Stimulated activated memory B cell treated with anti-CD40 and anti-IgM and Interleukin-4, amounts not matched to agents 10 μg/mL and 1 μg/mL and 100 μg/mL, for 72 hours (primary cell): ENCODE measurements at regions not wholly inside any gene's neighbourhood (a gene's known extent, or its start where the extent isn't known, plus 50 kb on each side); places are given as distances from the start of the nearest gene placed in this dataset.

Experiments used
- ATAC-seq: fragments of 150-1000 bp; cut with Tn5 transposase; 2 replicates; pipeline ENCODE4 v1.10.0; 2021
- H3K27ac Mint-ChIP-seq: one replicate; pipeline ENCODE4 v1.8.0; 2022; ENCODE audit warnings: mild to moderate bottlenecking, mixed read lengths
- H3K27me3 Mint-ChIP-seq: one replicate; pipeline ENCODE4 v1.8.0; 2022; ENCODE audit warnings: mixed read lengths
- H3K36me3 Mint-ChIP-seq: one replicate; pipeline ENCODE4 v1.8.0; 2022; ENCODE audit warnings: mixed read lengths
- H3K4me1 Mint-ChIP-seq: one replicate; pipeline ENCODE4 v1.8.0; 2022; ENCODE audit warnings: mixed read lengths
- H3K4me3 Mint-ChIP-seq: one replicate; pipeline ENCODE4 v1.8.0; 2022; ENCODE audit warnings: mild to moderate bottlenecking, moderate library complexity, mixed read lengths
- H3K9me3 Mint-ChIP-seq: one replicate; pipeline ENCODE4 v1.8.0; 2022; ENCODE audit warnings: mixed read lengths

- H3K9me3 Mint-ChIP-seq: no peaks in the 10 kb centered on the region
- no peak for ATAC-seq
- H3K36me3 Mint-ChIP-seq: no peaks in the 10 kb centered on the region
- H3K4me1 Mint-ChIP-seq: no peaks in the 10 kb centered on the region
- no peaks in the 10 kb centered on the region for H3K27me3 Mint-ChIP-seq
- H3K27ac Mint-ChIP-seq: no peak overlapping the region
- no peak overlapping the region for H3K4me3 Mint-ChIP-seq
Measured at GRCh38 chr6:119620846-119621555, 271.4 kb upstream of the MAN1A1 start.

GRCh38 chr6:119614138-119614537 lies 264.6 kb upstream of the MAN1A1 start:
- no peak overlapping the region for H3K27ac Mint-ChIP-seq
- no peaks in the 10 kb centered on the region for H3K27me3 Mint-ChIP-seq
- H3K4me3 Mint-ChIP-seq: no peak overlapping the region
- peaks cover 12% of the 10 kb centered on the region for H3K4me1 Mint-ChIP-seq
- no peaks in the 10 kb centered on the region for H3K9me3 Mint-ChIP-seq
- H3K36me3 Mint-ChIP-seq: no peaks in the 10 kb centered on the region
- peak; percentile 42 for ATAC-seq

- peaks cover 12% of the 10 kb centered on the region for H3K4me1 Mint-ChIP-seq
- no peaks in the 10 kb centered on the region for H3K9me3 Mint-ChIP-seq
- H3K4me3 Mint-ChIP-seq: no peak overlapping the region
- no peaks in the 10 kb centered on the region for H3K36me3 Mint-ChIP-seq
- no peaks in the 10 kb centered on the region for H3K27me3 Mint-ChIP-seq
- no peak for ATAC-seq
- H3K27ac Mint-ChIP-seq: no peak overlapping the region
Measured at GRCh38 chr6:119612911-119613381, 263.4 kb upstream of the MAN1A1 start.

- no peak for ATAC-seq
- Mint-ChIP-seq H3K36me3 (no peaks in the 10 kb centered on the region), H3K4me3 (no peak overlapping the region), H3K27me3 (no peaks in the 10 kb centered on the region), H3K27ac (no peak overlapping the region), H3K9me3 (no peaks in the 10 kb centered on the region), H3K4me1 (peaks cover 12% of the 10 kb centered on the region)
Measured at GRCh38 chr6:119612176-119612891, 262.8 kb upstream of the MAN1A1 start.

DNA sequence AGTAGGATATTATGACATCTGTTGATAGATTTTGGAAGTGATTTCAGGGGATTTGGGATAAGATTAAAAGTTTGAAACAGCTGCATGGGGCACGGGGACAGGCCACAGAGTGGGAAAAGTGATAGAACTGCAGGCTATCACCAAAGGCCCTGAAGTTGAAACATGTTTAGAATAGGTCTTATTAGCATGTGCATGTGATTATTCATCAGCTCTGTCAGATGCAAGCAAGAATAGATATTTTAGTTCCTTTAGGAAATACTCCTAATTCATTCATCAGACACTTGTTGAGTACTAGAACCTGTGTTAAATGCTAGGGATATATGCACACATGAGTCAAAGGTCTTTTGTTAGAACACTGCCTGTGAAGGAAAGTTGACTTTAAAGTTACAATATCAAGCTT lies 261.2 kb upstream of the MAN1A1 start:
- Mint-ChIP-seq H3K27me3 (no peaks in the 10 kb centered on the region), H3K4me3 (no peak overlapping the region), H3K27ac (no peak overlapping the region), H3K4me1 (peaks cover 12% of the 10 kb centered on the region), H3K9me3 (no peaks in the 10 kb centered on the region), H3K36me3 (no peaks in the 10 kb centered on the region)
- no peak for ATAC-seq

GRCh38 chr6:119610265-119610664 lies 260.7 kb upstream of the MAN1A1 start:
- no peak overlapping the region for H3K27ac Mint-ChIP-seq
- no peak overlapping the region for H3K4me3 Mint-ChIP-seq
- no peaks in the 10 kb centered on the region for H3K9me3 Mint-ChIP-seq
- H3K36me3 Mint-ChIP-seq: no peaks in the 10 kb centered on the region
- H3K27me3 Mint-ChIP-seq: no peaks in the 10 kb centered on the region
- ATAC-seq: no peak
- H3K4me1 Mint-ChIP-seq: peaks cover 12% of the 10 kb centered on the region

DNA sequence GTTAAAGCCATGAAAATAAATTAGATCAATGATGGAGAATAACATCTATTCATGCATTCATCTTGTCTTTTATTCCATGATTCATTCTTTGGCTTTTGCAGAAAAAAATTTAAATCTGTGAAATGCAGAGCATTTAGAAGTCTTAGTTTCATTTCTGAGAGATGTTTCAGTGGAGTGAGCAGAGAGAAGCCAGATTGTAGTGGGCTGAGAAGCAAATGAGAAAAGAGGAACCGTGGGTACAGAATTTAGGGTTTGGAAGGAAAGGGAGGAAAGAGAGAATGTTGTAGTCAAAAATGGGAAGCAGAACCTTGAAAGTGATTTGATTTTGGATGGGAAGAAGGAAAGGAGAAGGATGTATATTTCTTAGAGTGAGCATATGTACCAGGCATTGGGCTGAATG lies 260.3 kb upstream of the MAN1A1 start:
- no peak for ATAC-seq
- Mint-ChIP-seq H3K4me1 (peaks cover 12% of the 10 kb centered on the region), H3K27ac (no peak overlapping the region)

GRCh38 chr6:119608994-119609393 lies 259.4 kb upstream of the MAN1A1 start:
- Mint-ChIP-seq H3K36me3 (no peaks in the 10 kb centered on the region), H3K27ac (no peak overlapping the region), H3K4me1 (peaks cover 12% of the 10 kb centered on the region), H3K4me3 (no peak overlapping the region), H3K9me3 (no peaks in the 10 kb centered on the region), H3K27me3 (no peaks in the 10 kb centered on the region)
- no peak for ATAC-seq

More for the DNA sequence above, 260.3 kb upstream of the MAN1A1 start:
- no peaks in the 10 kb centered on the region for H3K27me3 Mint-ChIP-seq
- no peaks in the 10 kb centered on the region for H3K9me3 Mint-ChIP-seq
- no peak overlapping the region for H3K4me3 Mint-ChIP-seq
- H3K36me3 Mint-ChIP-seq: no peaks in the 10 kb centered on the region

DNA sequence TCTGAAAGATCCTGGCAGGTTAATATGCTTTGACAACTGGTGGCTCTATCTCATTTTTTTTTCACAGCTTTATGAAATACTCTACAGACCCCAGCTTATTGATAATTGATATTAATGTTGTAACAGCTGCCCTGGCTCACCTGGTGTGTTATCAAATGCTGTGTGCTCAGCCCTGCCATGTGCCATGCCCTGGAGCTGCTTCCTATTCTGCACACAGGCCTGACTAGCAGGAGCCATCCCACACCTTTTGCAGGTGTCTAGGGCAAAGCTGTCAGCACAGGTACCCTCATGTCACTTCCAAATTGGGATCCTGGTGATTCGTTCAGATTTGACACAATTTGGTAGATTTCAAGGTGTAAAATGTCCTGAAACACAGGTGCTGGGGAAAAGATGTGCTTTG lies 254.6 kb upstream of the MAN1A1 start:
- Mint-ChIP-seq H3K27me3 (no peaks in the 10 kb centered on the region), H3K4me3 (no peak overlapping the region), H3K27ac (no peak overlapping the region), H3K4me1 (no peaks in the 10 kb centered on the region), H3K9me3 (no peaks in the 10 kb centered on the region), H3K36me3 (no peaks in the 10 kb centered on the region)
- no peak for ATAC-seq

- Mint-ChIP-seq H3K9me3 (no peaks in the 10 kb centered on the region), H3K4me3 (no peak overlapping the region), H3K4me1 (no peaks in the 10 kb centered on the region), H3K27ac (no peak overlapping the region), H3K27me3 (no peaks in the 10 kb centered on the region), H3K36me3 (no peaks in the 10 kb centered on the region)
- ATAC-seq: no peak
Measured at GRCh38 chr6:119603501-119603900, 253.9 kb upstream of the MAN1A1 start.

GRCh38 chr6:119602215-119603178 lies 252.9 kb upstream of the MAN1A1 start:
- H3K27me3 Mint-ChIP-seq: no peaks in the 10 kb centered on the region
- H3K36me3 Mint-ChIP-seq: no peaks in the 10 kb centered on the region
- no peak overlapping the region for H3K27ac Mint-ChIP-seq
- H3K4me1 Mint-ChIP-seq: no peaks in the 10 kb centered on the region
- ATAC-seq: no peak
- no peaks in the 10 kb centered on the region for H3K9me3 Mint-ChIP-seq
- no peak overlapping the region for H3K4me3 Mint-ChIP-seq

DNA sequence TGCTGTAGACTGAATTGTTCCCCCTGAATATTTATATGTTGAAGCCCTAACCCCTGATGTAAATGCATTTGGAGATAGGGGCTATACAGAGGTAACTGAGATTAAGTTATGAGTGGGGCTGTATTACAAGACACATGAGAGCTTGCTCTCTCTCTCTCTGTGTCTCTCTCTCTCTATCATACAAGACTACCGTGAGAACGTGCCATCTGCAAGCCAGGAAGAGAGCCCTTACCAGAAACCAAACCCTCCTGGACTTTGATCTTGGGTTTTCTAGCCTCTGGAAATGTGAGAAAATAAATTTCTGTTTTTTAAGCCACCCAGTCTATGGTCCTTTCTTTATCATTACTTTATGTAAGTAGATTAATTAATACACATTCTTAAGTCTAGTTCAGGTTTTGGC lies 249.3 kb upstream of the MAN1A1 start:
- H3K4me3 Mint-ChIP-seq: no peak overlapping the region
- H3K27ac Mint-ChIP-seq: no peak overlapping the region
- no peaks in the 10 kb centered on the region for H3K4me1 Mint-ChIP-seq
- no peaks in the 10 kb centered on the region for H3K36me3 Mint-ChIP-seq
- no peaks in the 10 kb centered on the region for H3K9me3 Mint-ChIP-seq
- ATAC-seq: no peak
- H3K27me3 Mint-ChIP-seq: no peaks in the 10 kb centered on the region

- no peaks in the 10 kb centered on the region for H3K36me3 Mint-ChIP-seq
- no peak overlapping the region for H3K27ac Mint-ChIP-seq
- H3K4me1 Mint-ChIP-seq: no peaks in the 10 kb centered on the region
- H3K27me3 Mint-ChIP-seq: no peaks in the 10 kb centered on the region
- H3K4me3 Mint-ChIP-seq: no peak overlapping the region
- ATAC-seq: no peak
- H3K9me3 Mint-ChIP-seq: no peaks in the 10 kb centered on the region
Measured at GRCh38 chr6:119594907-119595306, 245.3 kb upstream of the MAN1A1 start.

GRCh38 chr6:119591235-119591634 lies 241.7 kb upstream of the MAN1A1 start:
- Mint-ChIP-seq H3K9me3 (no peaks in the 10 kb centered on the region), H3K27me3 (no peaks in the 10 kb centered on the region), H3K4me3 (no peak overlapping the region), H3K36me3 (no peaks in the 10 kb centered on the region), H3K4me1 (peaks cover 6% of the 10 kb centered on the region), H3K27ac (no peak overlapping the region)
- ATAC-seq: no peak

DNA sequence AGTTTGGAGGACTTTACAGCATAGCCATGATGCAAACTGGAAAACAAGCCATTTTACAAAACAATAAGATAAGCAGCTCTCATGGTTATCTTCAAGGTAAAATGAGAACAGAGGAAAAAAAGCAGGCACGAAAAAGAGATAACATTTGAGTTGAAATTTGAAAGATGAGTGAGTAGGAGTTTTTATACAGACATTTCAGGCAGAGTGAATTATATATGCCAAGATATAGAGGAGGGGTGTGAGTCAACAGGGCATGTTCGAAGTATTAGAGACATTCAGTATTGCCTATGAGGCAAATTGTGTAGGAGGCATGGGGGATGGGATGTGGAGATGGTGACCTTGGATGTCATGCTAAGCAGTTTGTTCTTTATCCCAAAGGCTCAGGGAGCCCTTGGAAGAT lies 240.5 kb upstream of the MAN1A1 start:
- H3K9me3 Mint-ChIP-seq: no peaks in the 10 kb centered on the region
- H3K36me3 Mint-ChIP-seq: no peaks in the 10 kb centered on the region
- H3K4me3 Mint-ChIP-seq: no peak overlapping the region
- peaks cover 7% of the 10 kb centered on the region for H3K4me1 Mint-ChIP-seq
- no peak overlapping the region for H3K27ac Mint-ChIP-seq
- no peak for ATAC-seq
- H3K27me3 Mint-ChIP-seq: no peaks in the 10 kb centered on the region
